GM23338 (cell line): ENCODE measurements at regions not wholly inside any gene's neighbourhood (a gene's known extent, or its start where the extent isn't known, plus 50 kb on each side); places are given as distances from the start of the nearest gene placed in this dataset.

Experiments used
- ATAC-seq: fragments of 200-7000 bp; cut with Tn5 transposase; 3 replicates; pipeline ENCODE4 v1.9.1; 2020
- DNase-seq: peaks from one replicate; pipeline ENCODE4 v3.0.0-alpha.2; 2015; ENCODE audit warnings: low spot score
- H2AFZ ChIP-seq: fragments of 200-600 bp; sonication (generic); 2 replicates; pipeline ENCODE4 v1.8.0; 2016; ENCODE audit warnings: antibody characterized with exemption, mild to moderate bottlenecking, moderate library complexity
- H3F3A ChIP-seq: fragments of 200-600 bp; sonication (generic); replicated peaks from 2 replicates; pipeline ENCODE4 v1.8.0; 2017; ENCODE audit warnings: antibody characterized with exemption, mixed run types, low read depth
- H3K27ac ChIP-seq: fragments of 200-600 bp; sonication (generic); 2 replicates; pipeline ENCODE4 v1.6.1; 2016; ENCODE audit warnings: low read depth
- H3K27me3 ChIP-seq: fragments of 200-600 bp; sonication (generic); 2 replicates; pipeline ENCODE4 v1.8.0; 2016; ENCODE audit warnings: mild to moderate bottlenecking, mixed run types, moderate library complexity; ENCODE audit not compliant: insufficient read depth
- H3K36me3 ChIP-seq: fragments of 200-600 bp; sonication (generic); 2 replicates; pipeline ENCODE4 v1.8.0; 2016; ENCODE audit warnings: mild to moderate bottlenecking; ENCODE audit not compliant: insufficient read depth
- H3K4me1 ChIP-seq: fragments of 200-600 bp; sonication (generic); 2 replicates; pipeline ENCODE4 v1.8.0; 2016; ENCODE audit warnings: mild to moderate bottlenecking, moderate library complexity; ENCODE audit not compliant: insufficient read depth
- H3K4me2 ChIP-seq: fragments of 200-600 bp; sonication (generic); 2 replicates; pipeline ENCODE4 v1.7.1; 2017; ENCODE audit warnings: mixed run types
- H3K4me3 ChIP-seq: fragments of 200-600 bp; sonication (generic); 2 replicates; pipeline ENCODE4 v1.6.1; 2016; ENCODE audit warnings: mixed run types
- H3K79me2 ChIP-seq: fragments of 200-600 bp; sonication (generic); replicated peaks from 2 replicates; pipeline ENCODE4 v1.8.0; 2017; ENCODE audit warnings: mild to moderate bottlenecking; ENCODE audit not compliant: insufficient read depth
- H3K9me2 ChIP-seq: fragments of 200-600 bp; sonication (generic); 2 replicates; pipeline ENCODE4 v1.8.0; 2017; ENCODE audit not compliant: insufficient read depth
- H4K20me1 ChIP-seq: fragments of 200-600 bp; sonication (generic); replicated peaks from 2 replicates; pipeline ENCODE4 v1.8.0; 2017; ENCODE audit warnings: mild to moderate bottlenecking; ENCODE audit not compliant: insufficient read depth
- H3K27ac Mint-ChIP-seq: 2 replicates; pipeline ENCODE4 v1.8.0; 2020; ENCODE audit warnings: inconsistent platforms, mild to moderate bottlenecking, moderate library complexity, mixed read lengths
- H3K27me3 Mint-ChIP-seq: 3 replicates; pipeline ENCODE4 v1.8.0; 2022; ENCODE audit warnings: low read depth, mild to moderate bottlenecking, moderate library complexity, mixed read lengths, inconsistent platforms; ENCODE audit not compliant: insufficient read depth, poor library complexity
- H3K36me3 Mint-ChIP-seq: 3 replicates; pipeline ENCODE4 v1.8.0; 2021; ENCODE audit warnings: low read depth, mild to moderate bottlenecking, inconsistent platforms, moderate library complexity, mixed read lengths
- H3K4me1 Mint-ChIP-seq: 3 replicates; pipeline ENCODE4 v1.8.0; 2020; ENCODE audit warnings: mild to moderate bottlenecking, inconsistent platforms, mixed read lengths
- H3K4me3 Mint-ChIP-seq: 3 replicates; pipeline ENCODE4 v1.8.0; 2021; ENCODE audit warnings: moderate library complexity, mild to moderate bottlenecking, inconsistent platforms, mixed read lengths
- H3K9me3 Mint-ChIP-seq: 3 replicates; pipeline ENCODE4 v1.8.0; 2020; ENCODE audit warnings: moderate library complexity, mild to moderate bottlenecking, inconsistent platforms, mixed read lengths
- CREB1 ChIP-seq: fragments of 250-450 bp; sonication (Bioruptor Pico); IDR thresholded peaks from 2 replicates; pipeline ENCODE4 v1.5.0; 2020; ENCODE audit warnings: low read depth, mild to moderate bottlenecking, moderate library complexity
- EZH2 ChIP-seq: fragments of 200-600 bp; sonication (generic); IDR thresholded peaks from one replicate; pipeline ENCODE4 v1.8.0; 2017; ENCODE audit warnings: antibody characterized with exemption, mild to moderate bottlenecking, low read depth; ENCODE audit not compliant: unreplicated experiment
- EZH2phosphoT487 ChIP-seq: fragments of 200-600 bp; sonication (generic); IDR thresholded peaks from one replicate; pipeline ENCODE4 v1.8.1; 2018; ENCODE audit warnings: antibody characterized with exemption; ENCODE audit not compliant: unreplicated experiment
- JUNB ChIP-seq: IDR thresholded peaks from one replicate; pipeline ENCODE4 v1.6.1; 2016; ENCODE audit warnings: antibody characterized with exemption; ENCODE audit not compliant: unreplicated experiment
- NANOG ChIP-seq: IDR thresholded peaks from 2 replicates; pipeline ENCODE4 v1.6.1; 2016; ENCODE audit warnings: antibody characterized with exemption, borderline replicate concordance
- POLR2AphosphoS5 ChIP-seq: IDR thresholded peaks from 2 replicates; pipeline ENCODE4 v1.6.1; 2016; ENCODE audit warnings: antibody characterized with exemption, low read depth
- ZNF114 ChIP-seq: fragments of 250-450 bp; sonication (Bioruptor Pico); IDR thresholded peaks from 2 replicates; pipeline ENCODE4 v1.5.0; 2020; ENCODE audit warnings: mild to moderate bottlenecking, moderate library complexity
- ZNF331 ChIP-seq: fragments of 250-450 bp; sonication (Bioruptor Pico); IDR thresholded peaks from 2 replicates; pipeline ENCODE4 v1.5.0; 2020; ENCODE audit warnings: low read depth, mild to moderate bottlenecking, moderate library complexity
- TF ChIP-seq, protein P1 (sequence below), 2 experiments: fragments of 200-600 bp in 1 of 2; sonication (generic) in 1 of 2; conservative IDR thresholded peaks; 2 replicates each; pipeline versions ENCODE4 v1.5.1 to v1.6.1; 2016 to 2017; ENCODE audit warnings: antibody characterized with exemption in 2 of 2, low read depth in 2 of 2, mild to moderate bottlenecking in 2 of 2, moderate library complexity in 1 of 2
- TF ChIP-seq, protein P2 (sequence below): IDR thresholded peaks from one replicate; pipeline ENCODE4 v1.6.1; 2018; ENCODE audit warnings: antibody characterized with exemption; ENCODE audit not compliant: unreplicated experiment

DNA sequence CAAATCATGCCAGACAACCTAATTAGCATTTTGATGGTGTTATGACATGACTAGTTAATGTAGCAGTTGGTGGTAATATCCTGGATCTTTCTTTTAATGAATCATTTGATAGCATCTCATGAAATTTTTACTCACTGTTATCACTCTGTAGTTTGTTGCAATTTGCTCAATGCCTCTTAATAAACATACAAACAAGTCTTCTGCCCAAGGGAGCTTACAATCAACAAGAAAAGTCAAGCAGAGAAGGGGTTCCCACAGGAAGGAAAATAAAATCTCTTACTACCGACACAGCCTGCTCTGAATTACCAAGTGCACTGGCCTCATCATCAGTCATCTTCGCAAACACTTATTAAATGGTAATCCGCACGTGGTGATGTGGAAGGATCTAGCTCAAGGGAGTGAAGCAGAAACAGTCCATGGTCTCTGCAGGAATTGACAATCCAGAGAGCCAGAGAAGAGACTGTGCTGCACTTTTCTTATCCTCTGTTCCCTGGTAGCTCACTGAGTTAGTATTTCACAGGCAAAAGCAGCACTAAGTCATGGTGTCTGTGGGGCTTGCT is 263.5 kb downstream of the EPHA4 start (continued):
- TF ChIP-seq EZH2 (no peak), NANOG (no peak), JUNB (no peak), CREB1 (no peak), ZNF331 (CRISPR knock-in tag) (no peak), POLR2AphosphoS5 (no peak), ZNF114 (CRISPR knock-in tag) (no peak), EZH2phosphoT487 (no peak)
- TF ChIP-seq, protein P1, sequence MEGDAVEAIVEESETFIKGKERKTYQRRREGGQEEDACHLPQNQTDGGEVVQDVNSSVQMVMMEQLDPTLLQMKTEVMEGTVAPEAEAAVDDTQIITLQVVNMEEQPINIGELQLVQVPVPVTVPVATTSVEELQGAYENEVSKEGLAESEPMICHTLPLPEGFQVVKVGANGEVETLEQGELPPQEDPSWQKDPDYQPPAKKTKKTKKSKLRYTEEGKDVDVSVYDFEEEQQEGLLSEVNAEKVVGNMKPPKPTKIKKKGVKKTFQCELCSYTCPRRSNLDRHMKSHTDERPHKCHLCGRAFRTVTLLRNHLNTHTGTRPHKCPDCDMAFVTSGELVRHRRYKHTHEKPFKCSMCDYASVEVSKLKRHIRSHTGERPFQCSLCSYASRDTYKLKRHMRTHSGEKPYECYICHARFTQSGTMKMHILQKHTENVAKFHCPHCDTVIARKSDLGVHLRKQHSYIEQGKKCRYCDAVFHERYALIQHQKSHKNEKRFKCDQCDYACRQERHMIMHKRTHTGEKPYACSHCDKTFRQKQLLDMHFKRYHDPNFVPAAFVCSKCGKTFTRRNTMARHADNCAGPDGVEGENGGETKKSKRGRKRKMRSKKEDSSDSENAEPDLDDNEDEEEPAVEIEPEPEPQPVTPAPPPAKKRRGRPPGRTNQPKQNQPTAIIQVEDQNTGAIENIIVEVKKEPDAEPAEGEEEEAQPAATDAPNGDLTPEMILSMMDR (conservative IDR thresholded peaks at IDR 0.05; ENCODE audit: low read depth in 2 of 2): no peak
- TF ChIP-seq, protein P2, sequence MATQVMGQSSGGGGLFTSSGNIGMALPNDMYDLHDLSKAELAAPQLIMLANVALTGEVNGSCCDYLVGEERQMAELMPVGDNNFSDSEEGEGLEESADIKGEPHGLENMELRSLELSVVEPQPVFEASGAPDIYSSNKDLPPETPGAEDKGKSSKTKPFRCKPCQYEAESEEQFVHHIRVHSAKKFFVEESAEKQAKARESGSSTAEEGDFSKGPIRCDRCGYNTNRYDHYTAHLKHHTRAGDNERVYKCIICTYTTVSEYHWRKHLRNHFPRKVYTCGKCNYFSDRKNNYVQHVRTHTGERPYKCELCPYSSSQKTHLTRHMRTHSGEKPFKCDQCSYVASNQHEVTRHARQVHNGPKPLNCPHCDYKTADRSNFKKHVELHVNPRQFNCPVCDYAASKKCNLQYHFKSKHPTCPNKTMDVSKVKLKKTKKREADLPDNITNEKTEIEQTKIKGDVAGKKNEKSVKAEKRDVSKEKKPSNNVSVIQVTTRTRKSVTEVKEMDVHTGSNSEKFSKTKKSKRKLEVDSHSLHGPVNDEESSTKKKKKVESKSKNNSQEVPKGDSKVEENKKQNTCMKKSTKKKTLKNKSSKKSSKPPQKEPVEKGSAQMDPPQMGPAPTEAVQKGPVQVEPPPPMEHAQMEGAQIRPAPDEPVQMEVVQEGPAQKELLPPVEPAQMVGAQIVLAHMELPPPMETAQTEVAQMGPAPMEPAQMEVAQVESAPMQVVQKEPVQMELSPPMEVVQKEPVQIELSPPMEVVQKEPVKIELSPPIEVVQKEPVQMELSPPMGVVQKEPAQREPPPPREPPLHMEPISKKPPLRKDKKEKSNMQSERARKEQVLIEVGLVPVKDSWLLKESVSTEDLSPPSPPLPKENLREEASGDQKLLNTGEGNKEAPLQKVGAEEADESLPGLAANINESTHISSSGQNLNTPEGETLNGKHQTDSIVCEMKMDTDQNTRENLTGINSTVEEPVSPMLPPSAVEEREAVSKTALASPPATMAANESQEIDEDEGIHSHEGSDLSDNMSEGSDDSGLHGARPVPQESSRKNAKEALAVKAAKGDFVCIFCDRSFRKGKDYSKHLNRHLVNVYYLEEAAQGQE: no peak

DNA sequence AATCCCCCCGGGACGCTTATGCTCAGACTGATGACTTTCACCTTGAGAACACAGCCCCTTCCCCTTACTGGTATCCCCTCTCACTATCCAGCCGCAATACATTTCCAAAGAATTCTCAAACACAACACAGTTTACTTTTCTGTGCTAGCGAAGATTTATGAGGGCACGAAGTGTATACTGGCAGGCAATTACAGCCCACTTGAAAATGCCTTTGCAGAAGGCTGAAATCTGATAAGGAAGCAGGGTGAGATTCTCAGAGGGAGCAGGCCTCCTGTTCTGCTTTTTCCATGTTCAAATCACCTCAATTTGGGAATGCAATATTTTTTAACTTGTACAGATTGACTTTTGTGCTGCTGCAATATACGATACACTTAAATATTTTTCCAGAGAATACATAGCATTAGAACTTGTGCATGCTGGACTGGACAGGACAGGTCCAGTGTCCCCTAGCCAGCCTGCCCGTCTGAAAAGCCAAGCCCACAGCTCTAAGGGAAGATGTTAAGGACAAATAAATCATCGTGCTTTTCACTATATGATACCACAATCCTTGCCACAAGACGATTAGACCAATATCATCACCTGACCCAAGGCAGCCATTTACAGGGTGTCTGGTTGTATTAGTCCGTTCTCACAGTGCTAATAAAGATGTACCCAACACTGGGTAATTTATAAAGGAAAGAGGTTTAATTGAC is 262.1 kb downstream of the EPHA4 start:
- H3K27ac Mint-ChIP-seq: no peak overlapping the region
- no peaks in the 10 kb centered on the region for H3K36me3 Mint-ChIP-seq
- Histone ChIP-seq H3K36me3 (no peaks in the 10 kb centered on the region), H3K9me2 (peaks cover 2% of the 10 kb centered on the region; the same call in 1 of the 2 replicates), H3F3A (no peaks in the 10 kb centered on the region), H3K4me3 (no peak overlapping the region), H3K27me3 (no peaks in the 10 kb centered on the region), H3K4me1 (peaks cover 13% of the 10 kb centered on the region; the same call in 1 of the 2 replicates), H3K79me2 (no peaks in the 10 kb centered on the region), H3K4me2 (no peak overlapping the region), H4K20me1 (no peaks in the 10 kb centered on the region), H3K27ac (no peak overlapping the region), H2AFZ (peak overlapping the region; percentile 72; the same call in 1 of the 2 replicates)
- H3K9me3 Mint-ChIP-seq: no peaks in the 10 kb centered on the region
- H3K27me3 Mint-ChIP-seq: no peaks in the 10 kb centered on the region
- DNase-seq (no peak), ATAC-seq (no peak)
- H3K4me1 Mint-ChIP-seq: peaks cover 16% of the 10 kb centered on the region
- H3K4me3 Mint-ChIP-seq: no peak overlapping the region
- TF ChIP-seq ZNF114 (CRISPR knock-in tag): no peak
- no peak for TF ChIP-seq POLR2AphosphoS5
- TF ChIP-seq EZH2phosphoT487: no peak
